Trophoblast cell (in vitro differentiated cells and primary cell): ENCODE measurements at regions not wholly inside any gene's neighbourhood (a gene's known extent, or its start where the extent isn't known, plus 50 kb on each side); places are given as distances from the start of the nearest gene placed in this dataset.

ENCODE experiments used
- DNase-seq, 2 donors: peaks; one replicate each; pipeline ENCODE4 v3.0.0-alpha.2; 2016
- H2AFZ ChIP-seq: 2 replicates; pipeline ENCODE4 v1.6.1; 2013; ENCODE audit warnings: low read length, moderate library complexity, mild to moderate bottlenecking; ENCODE audit not compliant: insufficient read depth, poor library complexity
- H2AK5ac ChIP-seq: 2 replicates; pipeline ENCODE4 v1.6.1; 2013; ENCODE audit warnings: mild to moderate bottlenecking, low read length
- H2BK120ac ChIP-seq: 2 replicates; pipeline ENCODE4 v1.6.1; 2013; ENCODE audit warnings: low read length, mild to moderate bottlenecking, moderate library complexity; ENCODE audit not compliant: insufficient read depth, poor library complexity
- H2BK12ac ChIP-seq: 2 replicates; pipeline ENCODE4 v1.6.1; 2013; ENCODE audit warnings: mild to moderate bottlenecking, low read length, moderate library complexity
- H2BK5ac ChIP-seq: 2 replicates; pipeline ENCODE4 v1.6.1; 2013; ENCODE audit warnings: low read length, low read depth, moderate library complexity, mild to moderate bottlenecking; ENCODE audit not compliant: poor library complexity
- H3K14ac ChIP-seq: 2 replicates; pipeline ENCODE4 v1.6.1; 2013; ENCODE audit warnings: mild to moderate bottlenecking, low read length
- H3K18ac ChIP-seq: 2 replicates; pipeline ENCODE4 v1.6.1; 2013; ENCODE audit warnings: mild to moderate bottlenecking, low read length
- H3K23ac ChIP-seq: 2 replicates; pipeline ENCODE4 v1.6.1; 2013; ENCODE audit warnings: low read length
- H3K27ac ChIP-seq: 2 replicates; pipeline ENCODE4 v1.5.1; 2013; ENCODE audit warnings: low read depth, mild to moderate bottlenecking, inconsistent platforms, low read length, moderate library complexity
- H3K27me3 ChIP-seq: 2 replicates; pipeline ENCODE4 v1.6.1; 2013; ENCODE audit warnings: inconsistent platforms, mild to moderate bottlenecking, low read length, moderate library complexity; ENCODE audit not compliant: insufficient read depth
- H3K36me3 ChIP-seq, 2 experiments: 1 replicate in 1 of 2; 2 replicates in 1 of 2; pipeline ENCODE4 v1.6.1; 2013; ENCODE audit warnings: low read length in 2 of 2, mild to moderate bottlenecking in 2 of 2, moderate library complexity in 1 of 2; ENCODE audit not compliant: insufficient read depth in 2 of 2, control insufficient read depth in 1 of 2
- H3K4ac ChIP-seq: 2 replicates; pipeline ENCODE4 v1.6.1; 2013; ENCODE audit warnings: low read depth, mild to moderate bottlenecking, low read length, moderate library complexity
- H3K4me1 ChIP-seq, 2 experiments: 1 replicate in 1 of 2; 2 replicates in 1 of 2; pipeline ENCODE4 v1.6.1; 2013; ENCODE audit warnings: low read length in 2 of 2, mild to moderate bottlenecking in 2 of 2, moderate library complexity in 1 of 2; ENCODE audit not compliant: insufficient read depth in 2 of 2, control insufficient read depth in 1 of 2
- H3K4me2 ChIP-seq: 2 replicates; pipeline ENCODE4 v1.6.1; 2013; ENCODE audit warnings: inconsistent platforms, mild to moderate bottlenecking, low read length, moderate library complexity
- H3K4me3 ChIP-seq: 2 replicates; pipeline ENCODE4 v1.5.1; 2013; ENCODE audit warnings: mild to moderate bottlenecking, low read depth, low read length, inconsistent platforms
- H3K79me1 ChIP-seq: one replicate; pipeline ENCODE4 v1.6.1; 2013; ENCODE audit warnings: low read length
- H3K79me2 ChIP-seq: 2 replicates; pipeline ENCODE4 v1.6.1; 2013; ENCODE audit warnings: low read length, mild to moderate bottlenecking; ENCODE audit not compliant: control insufficient read depth, insufficient read depth, poor library complexity
- H3K9ac ChIP-seq: 2 replicates; pipeline ENCODE4 v1.6.1; 2013; ENCODE audit warnings: mild to moderate bottlenecking, low read length
- H3K9me3 ChIP-seq: 2 replicates; pipeline ENCODE4 v1.6.1; 2013; ENCODE audit warnings: low read depth, mild to moderate bottlenecking, control low read depth, inconsistent platforms, low read length; ENCODE audit not compliant: insufficient read depth
- H4K12ac ChIP-seq: 2 replicates; pipeline ENCODE4 v1.6.1; 2013; ENCODE audit warnings: low read depth, mild to moderate bottlenecking, low read length, moderate library complexity
- H4K8ac ChIP-seq: 2 replicates; pipeline ENCODE4 v1.6.1; 2013; ENCODE audit warnings: low read depth, mild to moderate bottlenecking, low read length, moderate library complexity
- H4K91ac ChIP-seq: one replicate; pipeline ENCODE4 v1.6.1; 2013; ENCODE audit warnings: low read depth, mild to moderate bottlenecking, low read length, moderate library complexity
- WGBS: extraction: QIAGEN DNeasy Blood & Tissue Kit; methylation state at CpG from one replicate; pipeline ENCODE4 v1.1.7; 2013; ENCODE audit warnings: missing lambda C conversion rate; ENCODE audit not compliant: insufficient read length, insufficient coverage; ENCODE audit errors: extremely low coverage; 5-methylcytosine and 5-hydroxymethylcytosine counted together

DNA sequence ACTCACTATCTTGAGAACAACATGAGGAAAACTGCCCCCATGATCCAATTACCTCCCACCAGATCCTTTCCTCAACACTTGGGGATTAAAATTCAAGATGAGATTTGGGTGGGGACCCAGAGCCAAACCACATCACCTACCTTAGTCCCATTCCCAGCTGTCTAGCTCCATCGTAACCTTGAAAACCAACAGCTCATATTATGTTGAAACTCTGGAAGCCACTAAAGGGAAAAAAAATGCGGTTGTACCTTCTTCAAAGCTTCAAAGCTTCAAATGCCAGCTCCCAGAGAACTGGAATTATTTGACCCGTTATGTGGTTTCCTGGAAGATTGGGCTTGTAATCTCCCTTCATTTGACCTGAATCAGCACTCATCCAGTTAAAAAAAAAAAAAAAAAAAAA, 223.1 kb upstream of the GPC6 start:
- Histone ChIP-seq H3K9me3 (peaks cover 1% of the 10 kb centered on the region), H2AFZ (no peak overlapping the region), H4K12ac (no peak overlapping the region), H2AK5ac (no peak overlapping the region), H4K8ac (no peak overlapping the region), H3K9ac (no peak overlapping the region), H3K4me1 (no peaks in the 10 kb centered on the region), H3K79me2 (no peaks in the 10 kb centered on the region), H3K27me3 (no peaks in the 10 kb centered on the region), H2BK5ac (no peak overlapping the region), H2BK12ac (no peak overlapping the region), H3K23ac (no peak overlapping the region), H3K36me3 (no peaks in the 10 kb centered on the region), H3K27ac (no peak overlapping the region), H2BK120ac (no peak overlapping the region), H3K4me3 (no peak overlapping the region), H3K14ac (no peak overlapping the region), H3K4me2 (no peak overlapping the region), H3K4ac (no peak overlapping the region), H3K18ac (no peak overlapping the region), H4K91ac (no peak overlapping the region), H3K79me1 (no peaks in the 10 kb centered on the region)
- no peak for DNase-seq
- WGBS: no CpG with 5 or more reads among the region's 3 CpGs

DNA sequence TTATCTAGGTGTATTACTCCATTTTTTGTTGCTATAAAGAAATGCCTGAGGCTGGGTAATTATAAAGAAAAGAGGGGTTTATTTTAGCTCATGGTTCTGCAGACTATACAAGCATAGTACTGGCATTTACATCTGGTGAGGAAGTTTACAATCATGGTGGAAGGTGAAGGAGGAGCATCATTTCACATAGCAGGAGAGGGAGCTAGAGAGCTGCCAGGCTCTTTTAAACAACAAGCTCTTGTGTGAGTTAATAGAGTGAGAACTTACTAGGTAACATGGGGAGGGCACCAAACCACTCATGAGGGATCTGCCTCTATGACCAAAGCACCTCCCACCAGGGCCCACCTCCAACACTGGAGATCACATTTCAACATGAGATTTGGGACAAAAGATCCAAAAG, 221.7 kb upstream of the GPC6 start:
- no peak overlapping the region for H2BK120ac ChIP-seq
- no peak overlapping the region for H4K91ac ChIP-seq
- no peak overlapping the region for H3K9ac ChIP-seq
- no peak overlapping the region for H3K27ac ChIP-seq
- H3K4ac ChIP-seq: no peak overlapping the region
- H3K14ac ChIP-seq: no peak overlapping the region
- peaks cover 1% of the 10 kb centered on the region for H3K9me3 ChIP-seq
- H2BK5ac ChIP-seq: no peak overlapping the region
- no peaks in the 10 kb centered on the region for H3K79me2 ChIP-seq
- H2BK12ac ChIP-seq: no peak overlapping the region
- H4K12ac ChIP-seq: no peak overlapping the region
- no peak overlapping the region for H2AFZ ChIP-seq
- no peaks in the 10 kb centered on the region for H3K27me3 ChIP-seq
- H3K4me1 ChIP-seq: no peaks in the 10 kb centered on the region
- no peak overlapping the region for H3K4me3 ChIP-seq
- H2AK5ac ChIP-seq: no peak overlapping the region
- DNase-seq: no peak
- no peaks in the 10 kb centered on the region for H3K36me3 ChIP-seq
- no peak overlapping the region for H4K8ac ChIP-seq
- H3K18ac ChIP-seq: no peak overlapping the region
- H3K4me2 ChIP-seq: no peak overlapping the region
- H3K79me1 ChIP-seq: no peaks in the 10 kb centered on the region
- H3K23ac ChIP-seq: no peak overlapping the region

DNA sequence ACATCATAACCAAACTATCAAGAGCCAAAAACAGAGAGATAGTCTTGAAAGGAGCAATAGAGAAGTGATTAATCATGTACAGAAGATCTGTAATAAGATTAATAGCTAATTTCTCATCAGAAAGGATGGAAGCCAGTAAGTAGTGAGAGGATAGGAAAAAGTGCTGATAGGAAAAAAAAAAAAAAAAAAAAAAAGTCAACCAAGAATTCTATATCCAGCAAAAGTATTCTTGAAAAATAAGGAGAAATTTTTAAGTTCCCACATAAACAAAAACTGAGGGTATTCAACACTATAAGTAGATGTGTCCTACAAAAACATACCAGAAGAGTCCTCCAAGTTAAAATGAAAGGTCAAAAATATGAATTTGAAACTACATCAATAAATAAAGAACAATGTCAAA, 218.7 kb upstream of the GPC6 start:
- no peak for DNase-seq
- no peaks in the 10 kb centered on the region for H3K79me2 ChIP-seq
- no peaks in the 10 kb centered on the region for H3K79me1 ChIP-seq
- no peak overlapping the region for H3K4me3 ChIP-seq
- no peak overlapping the region for H3K23ac ChIP-seq
- H3K27me3 ChIP-seq: no peaks in the 10 kb centered on the region
- H2BK5ac ChIP-seq: no peak overlapping the region
- H3K36me3 ChIP-seq: no peaks in the 10 kb centered on the region
- H3K27ac ChIP-seq: no peak overlapping the region
- H3K4me2 ChIP-seq: no peak overlapping the region
- no peak overlapping the region for H4K8ac ChIP-seq
- H2AK5ac ChIP-seq: no peak overlapping the region
- H3K9me3 ChIP-seq: peaks cover 1% of the 10 kb centered on the region
- H3K4ac ChIP-seq: no peak overlapping the region
- no peak overlapping the region for H4K12ac ChIP-seq
- H3K9ac ChIP-seq: no peak overlapping the region
- H3K18ac ChIP-seq: no peak overlapping the region
- no peak overlapping the region for H4K91ac ChIP-seq
- no peak overlapping the region for H2BK120ac ChIP-seq
- H2BK12ac ChIP-seq: no peak overlapping the region
- H3K4me1 ChIP-seq: no peaks in the 10 kb centered on the region
- no peak overlapping the region for H3K14ac ChIP-seq
- H2AFZ ChIP-seq: no peak overlapping the region

DNA sequence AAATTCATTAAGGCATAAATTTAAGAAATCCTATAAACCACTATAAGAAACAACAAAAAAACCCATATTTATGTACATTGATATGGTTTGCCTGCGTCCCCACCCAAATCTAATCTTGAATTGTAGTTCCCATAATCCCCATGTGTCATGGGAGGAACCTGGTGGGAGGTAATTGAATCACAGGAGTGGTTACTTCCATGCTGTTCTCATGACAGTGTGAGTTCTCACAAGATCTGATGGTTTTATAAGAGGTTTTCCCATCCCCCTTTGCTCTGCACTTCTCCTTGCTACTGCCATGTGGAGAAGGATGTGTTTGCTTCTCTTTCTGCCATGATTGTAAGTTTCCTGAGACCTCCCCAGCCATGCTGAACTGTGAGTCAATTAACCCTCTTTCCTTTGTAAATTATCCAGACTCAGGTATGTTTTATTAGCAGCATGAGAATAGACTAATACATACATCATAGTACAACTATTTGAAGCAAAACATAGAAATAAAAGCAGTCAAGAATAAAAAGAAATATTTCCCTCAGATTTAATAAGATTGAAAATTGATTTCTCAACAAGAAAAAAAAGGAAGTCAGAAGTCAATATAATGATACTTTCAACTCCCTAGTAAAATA, 209.0 kb upstream of the GPC6 start:
- Histone ChIP-seq H3K23ac (no peak overlapping the region), H3K79me1 (no peaks in the 10 kb centered on the region), H2BK120ac (no peak overlapping the region), H3K9me3 (peaks cover 3% of the 10 kb centered on the region), H3K9ac (no peak overlapping the region), H3K79me2 (no peaks in the 10 kb centered on the region), H3K4me1 (no peaks in the 10 kb centered on the region), H3K4me3 (no peak overlapping the region), H2AK5ac (no peak overlapping the region), H2BK5ac (no peak overlapping the region), H4K12ac (no peak overlapping the region), H2AFZ (no peak overlapping the region), H4K91ac (no peak overlapping the region), H3K4me2 (no peak overlapping the region), H3K36me3 (no peaks in the 10 kb centered on the region), H3K27me3 (no peaks in the 10 kb centered on the region), H4K8ac (no peak overlapping the region), H3K27ac (no peak overlapping the region), H3K14ac (no peak overlapping the region), H3K4ac (no peak overlapping the region), H2BK12ac (no peak overlapping the region), H3K18ac (no peak overlapping the region)
- no CpG with 5 or more reads among the region's 1 CpG for WGBS
- DNase-seq: no peak
